HEK293 (cell line): ENCODE measurements at regions not wholly inside any gene's neighbourhood (a gene's known extent, or its start where the extent isn't known, plus 50 kb on each side); places are given as distances from the start of the nearest gene placed in this dataset.

Experiments
- CTCF ChIA-PET: fragments of 350-600 bp; formaldehyde crosslinking; extraction: SDS; loops from one replicate; lab custom pipeline; 2021; ENCODE audit warnings: antibody characterized with exemption; lab: Yijun Ruan, JAX
- POLR2A ChIA-PET: fragments of 300-600 bp; formaldehyde crosslinking; extraction: SDS; loops from one replicate; lab custom pipeline; 2020; ENCODE audit warnings: antibody characterized with exemption, inconsistent platforms; lab: Yijun Ruan, JAX
- H3K27ac ChIP-seq: fragments of 200-500 bp; sonication (Bioruptor generic); 2 replicates; pipeline ENCODE4 v1.5.1; 2014; ENCODE audit warnings: low read depth, low read length, control low read depth, inconsistent platforms; ENCODE audit errors: extremely low read depth
- H3K36me3 ChIP-seq, 2 experiments: fragments of 200-500 bp in 1 of 2; sonication (Bioruptor generic) in 1 of 2; 1 replicate in 1 of 2; 2 replicates in 1 of 2; pipeline ENCODE4 v1.5.1; 2014 to 2017; ENCODE audit warnings: inconsistent platforms in 2 of 2, low read length in 2 of 2; ENCODE audit not compliant: control insufficient read depth in 2 of 2, insufficient read depth in 1 of 2
- H3K4me1 ChIP-seq: fragments of 200-500 bp; sonication (Bioruptor generic); 2 replicates; pipeline ENCODE4 v1.5.1; 2014; ENCODE audit warnings: mild to moderate bottlenecking, low read length, inconsistent platforms; ENCODE audit not compliant: control insufficient read depth, insufficient read depth
- H3K4me3 ChIP-seq: 2 replicates; pipeline ENCODE4 v1.5.1; 2011; ENCODE audit warnings: low read depth, mild to moderate bottlenecking, control low read depth, low read length, moderate library complexity
- H3K9me3 ChIP-seq: fragments of 200-500 bp; sonication (Bioruptor generic); 2 replicates; pipeline ENCODE4 v1.5.1; 2014; ENCODE audit warnings: low read depth, low read length, inconsistent platforms; ENCODE audit not compliant: control insufficient read depth, insufficient read depth
- FEZF1 ChIP-seq: fragments of 450-650 bp; formaldehyde crosslinking; IDR thresholded peaks from 2 replicates; pipeline ENCODE4 v1.5.1; 2016; ENCODE audit warnings: missing biosample characterization, missing genetic modification characterization
- GFI1B ChIP-seq: fragments of 450-650 bp; formaldehyde crosslinking; IDR thresholded peaks from 2 replicates; pipeline ENCODE4 v1.5.1; 2016; ENCODE audit warnings: missing biosample characterization, missing genetic modification characterization
- GLI2 ChIP-seq: fragments of 450-650 bp; formaldehyde crosslinking; IDR thresholded peaks from 2 replicates; pipeline ENCODE4; 2017; ENCODE audit warnings: missing biosample characterization, missing genetic modification characterization, low read depth, borderline replicate concordance
- GLIS1 ChIP-seq: fragments of 450-650 bp; formaldehyde crosslinking; IDR thresholded peaks from 2 replicates; pipeline ENCODE4 v1.5.1; 2016; ENCODE audit warnings: missing biosample characterization, missing genetic modification characterization
- KLF1 ChIP-seq: fragments of 450-650 bp; formaldehyde crosslinking; IDR thresholded peaks from 2 replicates; pipeline ENCODE4 v1.5.1; 2016; ENCODE audit warnings: missing biosample characterization, missing genetic modification characterization
- ZBTB48 ChIP-seq: fragments of 450-650 bp; formaldehyde crosslinking; IDR thresholded peaks from 2 replicates; pipeline ENCODE4 v1.5.1; 2016; ENCODE audit warnings: missing biosample characterization, missing genetic modification characterization
- ZEB2 ChIP-seq: fragments of 450-650 bp; formaldehyde crosslinking; IDR thresholded peaks from 2 replicates; pipeline ENCODE4 v1.5.1; 2016; ENCODE audit warnings: missing biosample characterization, missing genetic modification characterization
- ZFP37 ChIP-seq: fragments of 450-650 bp; formaldehyde crosslinking; IDR thresholded peaks from 2 replicates; pipeline ENCODE4 v1.5.1; 2016; ENCODE audit warnings: missing biosample characterization, missing genetic modification characterization
- ZNF10 ChIP-seq: fragments of 450-650 bp; formaldehyde crosslinking; IDR thresholded peaks from 2 replicates; pipeline ENCODE4 v1.5.1; 2017; ENCODE audit warnings: missing biosample characterization, missing genetic modification characterization
- ZNF16 ChIP-seq: fragments of 450-650 bp; formaldehyde crosslinking; IDR thresholded peaks from 2 replicates; pipeline ENCODE4 v1.5.1; 2016; ENCODE audit warnings: low read depth, missing biosample characterization, missing genetic modification characterization
- ZNF19 ChIP-seq: fragments of 450-650 bp; formaldehyde crosslinking; IDR thresholded peaks from 2 replicates; pipeline ENCODE4; 2016; ENCODE audit warnings: missing biosample characterization, missing genetic modification characterization, low read depth
- ZNF214 ChIP-seq: fragments of 450-650 bp; formaldehyde crosslinking; IDR thresholded peaks from 2 replicates; pipeline ENCODE4 v1.5.1; 2017; ENCODE audit warnings: missing biosample characterization, mild to moderate bottlenecking, missing genetic modification characterization, borderline replicate concordance
- ZNF280D ChIP-seq: fragments of 450-650 bp; formaldehyde crosslinking; IDR thresholded peaks from 2 replicates; pipeline ENCODE4 v1.5.1; 2016; ENCODE audit warnings: missing biosample characterization, missing genetic modification characterization
- ZNF341 ChIP-seq: fragments of 450-650 bp; formaldehyde crosslinking; IDR thresholded peaks from 2 replicates; pipeline ENCODE4; 2016; ENCODE audit warnings: low read depth, missing biosample characterization, missing genetic modification characterization
- ZNF394 ChIP-seq: fragments of 450-650 bp; formaldehyde crosslinking; IDR thresholded peaks from 2 replicates; pipeline ENCODE4 v1.5.1; 2016; ENCODE audit warnings: missing biosample characterization, missing genetic modification characterization, mild to moderate bottlenecking, moderate library complexity, borderline replicate concordance
- ZNF416 ChIP-seq: fragments of 450-650 bp; formaldehyde crosslinking; IDR thresholded peaks from 2 replicates; pipeline ENCODE4 v1.5.1; 2016; ENCODE audit warnings: missing biosample characterization, missing genetic modification characterization
- ZNF548 ChIP-seq: fragments of 450-650 bp; formaldehyde crosslinking; IDR thresholded peaks from 2 replicates; pipeline ENCODE4 v1.5.1; 2016; ENCODE audit warnings: missing biosample characterization, missing genetic modification characterization
- ZNF555 ChIP-seq: fragments of 450-650 bp; formaldehyde crosslinking; conservative IDR thresholded peaks from 2 replicates; pipeline ENCODE4 v1.5.1; 2017; ENCODE audit warnings: missing biosample characterization, mild to moderate bottlenecking, missing genetic modification characterization, inconsistent platforms
- ZNF558 ChIP-seq: fragments of 450-650 bp; formaldehyde crosslinking; IDR thresholded peaks from 2 replicates; pipeline ENCODE4 v1.5.1; 2016; ENCODE audit warnings: missing biosample characterization, missing genetic modification characterization
- ZNF600 ChIP-seq: fragments of 450-650 bp; formaldehyde crosslinking; IDR thresholded peaks from 2 replicates; pipeline ENCODE4 v1.5.1; 2016; ENCODE audit warnings: missing biosample characterization, missing genetic modification characterization
- ZNF626 ChIP-seq: fragments of 450-650 bp; sonication (Bioruptor Pico); formaldehyde crosslinking; IDR thresholded peaks from 2 replicates; pipeline ENCODE4 v1.5.1; 2018; ENCODE audit warnings: missing biosample characterization, missing genetic modification characterization, inconsistent platforms
- ZNF843 ChIP-seq: fragments of 450-650 bp; formaldehyde crosslinking; IDR thresholded peaks from 2 replicates; pipeline ENCODE4 v1.5.1; 2016; ENCODE audit warnings: missing biosample characterization, missing genetic modification characterization
- ZSCAN23 ChIP-seq: fragments of 450-650 bp; formaldehyde crosslinking; IDR thresholded peaks from 2 replicates; pipeline ENCODE4 v1.5.1; 2016; ENCODE audit warnings: missing biosample characterization, missing genetic modification characterization
- TF ChIP-seq, protein P1 (sequence below): IDR thresholded peaks from 2 replicates; pipeline ENCODE4 v1.6.1; 2011; ENCODE audit warnings: mild to moderate bottlenecking, low read depth, low read length, borderline replicate concordance
- TF ChIP-seq, protein P2 (sequence below): fragments of 450-650 bp; formaldehyde crosslinking; IDR thresholded peaks from 2 replicates; pipeline ENCODE4 v1.5.1; 2016; ENCODE audit warnings: missing biosample characterization, missing genetic modification characterization, borderline replicate concordance
- TF ChIP-seq, protein P3 (sequence below): fragments of 450-650 bp; formaldehyde crosslinking; IDR thresholded peaks from 2 replicates; pipeline ENCODE4 v1.5.1; 2016; ENCODE audit warnings: missing biosample characterization, missing genetic modification characterization
- TF ChIP-seq, protein P4 (sequence below): fragments of 450-650 bp; formaldehyde crosslinking; IDR thresholded peaks from 2 replicates; pipeline ENCODE4 v1.5.1; 2016; ENCODE audit warnings: missing biosample characterization, missing genetic modification characterization, low read depth

GRCh38 chr1:193473932-193474331, 287.5 kb upstream of the B3GALT2 start:
- POLR2A ChIA-PET: no interaction called here
- CTCF ChIA-PET: no interaction called here
- no peak for TF ChIP-seq ZSCAN23 (tag by site-specific recombination)
- TF ChIP-seq ZNF600 (tag by site-specific recombination): no peak
- no peak for TF ChIP-seq ZNF416 (tag by site-specific recombination)
- no peak for TF ChIP-seq ZEB2
- TF ChIP-seq, protein P1, sequence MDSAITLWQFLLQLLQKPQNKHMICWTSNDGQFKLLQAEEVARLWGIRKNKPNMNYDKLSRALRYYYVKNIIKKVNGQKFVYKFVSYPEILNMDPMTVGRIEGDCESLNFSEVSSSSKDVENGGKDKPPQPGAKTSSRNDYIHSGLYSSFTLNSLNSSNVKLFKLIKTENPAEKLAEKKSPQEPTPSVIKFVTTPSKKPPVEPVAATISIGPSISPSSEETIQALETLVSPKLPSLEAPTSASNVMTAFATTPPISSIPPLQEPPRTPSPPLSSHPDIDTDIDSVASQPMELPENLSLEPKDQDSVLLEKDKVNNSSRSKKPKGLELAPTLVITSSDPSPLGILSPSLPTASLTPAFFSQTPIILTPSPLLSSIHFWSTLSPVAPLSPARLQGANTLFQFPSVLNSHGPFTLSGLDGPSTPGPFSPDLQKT: no peak
- TF ChIP-seq, protein P2, sequence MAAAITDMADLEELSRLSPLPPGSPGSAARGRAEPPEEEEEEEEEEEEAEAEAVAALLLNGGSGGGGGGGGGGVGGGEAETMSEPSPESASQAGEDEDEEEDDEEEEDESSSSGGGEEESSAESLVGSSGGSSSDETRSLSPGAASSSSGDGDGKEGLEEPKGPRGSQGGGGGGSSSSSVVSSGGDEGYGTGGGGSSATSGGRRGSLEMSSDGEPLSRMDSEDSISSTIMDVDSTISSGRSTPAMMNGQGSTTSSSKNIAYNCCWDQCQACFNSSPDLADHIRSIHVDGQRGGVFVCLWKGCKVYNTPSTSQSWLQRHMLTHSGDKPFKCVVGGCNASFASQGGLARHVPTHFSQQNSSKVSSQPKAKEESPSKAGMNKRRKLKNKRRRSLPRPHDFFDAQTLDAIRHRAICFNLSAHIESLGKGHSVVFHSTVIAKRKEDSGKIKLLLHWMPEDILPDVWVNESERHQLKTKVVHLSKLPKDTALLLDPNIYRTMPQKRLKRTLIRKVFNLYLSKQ (tag by site-specific recombination): no peak
- TF ChIP-seq ZNF280D (tag by site-specific recombination): no peak
- no peak for TF ChIP-seq ZNF843 (tag by site-specific recombination)
- no peak for TF ChIP-seq ZNF558 (tag by site-specific recombination)
- no peak for TF ChIP-seq GFI1B
- no peak for TF ChIP-seq KLF1
- no peak for TF ChIP-seq ZNF10 (tag by site-specific recombination)
- no peak for TF ChIP-seq GLI2 (tag by site-specific recombination)
- TF ChIP-seq, protein P3, sequence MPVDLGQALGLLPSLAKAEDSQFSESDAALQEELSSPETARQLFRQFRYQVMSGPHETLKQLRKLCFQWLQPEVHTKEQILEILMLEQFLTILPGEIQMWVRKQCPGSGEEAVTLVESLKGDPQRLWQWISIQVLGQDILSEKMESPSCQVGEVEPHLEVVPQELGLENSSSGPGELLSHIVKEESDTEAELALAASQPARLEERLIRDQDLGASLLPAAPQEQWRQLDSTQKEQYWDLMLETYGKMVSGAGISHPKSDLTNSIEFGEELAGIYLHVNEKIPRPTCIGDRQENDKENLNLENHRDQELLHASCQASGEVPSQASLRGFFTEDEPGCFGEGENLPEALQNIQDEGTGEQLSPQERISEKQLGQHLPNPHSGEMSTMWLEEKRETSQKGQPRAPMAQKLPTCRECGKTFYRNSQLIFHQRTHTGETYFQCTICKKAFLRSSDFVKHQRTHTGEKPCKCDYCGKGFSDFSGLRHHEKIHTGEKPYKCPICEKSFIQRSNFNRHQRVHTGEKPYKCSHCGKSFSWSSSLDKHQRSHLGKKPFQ (tag by site-specific recombination): no peak
- no peak for TF ChIP-seq ZNF19 (tag by site-specific recombination)
- TF ChIP-seq ZNF16 (tag by site-specific recombination): no peak
- TF ChIP-seq ZNF394 (tag by site-specific recombination): no peak
- H3K36me3 ChIP-seq: no peaks in the 10 kb centered on the region
- H3K27ac ChIP-seq: no peak overlapping the region
- no peaks in the 10 kb centered on the region for H3K4me1 ChIP-seq
- no peaks in the 10 kb centered on the region for H3K9me3 ChIP-seq
- H3K4me3 ChIP-seq: no peak overlapping the region

GRCh38 chr1:193472838-193473398, 286.5 kb upstream of the B3GALT2 start:
- H3K4me1 ChIP-seq: no peaks in the 10 kb centered on the region
- H3K4me3 ChIP-seq: no peak overlapping the region
- ChIA-PET CTCF (interaction anchor here (0.6 kb wide), 1 partner anchor 992 kb away, joined by 3 read pairs; no protein-coding TSS in a partner anchor), POLR2A (no interaction called here)
- no peaks in the 10 kb centered on the region for H3K36me3 ChIP-seq
- H3K9me3 ChIP-seq: no peaks in the 10 kb centered on the region
- no peak overlapping the region for H3K27ac ChIP-seq
- TF ChIP-seq FEZF1 (tag by site-specific recombination): no peak
- no peak for TF ChIP-seq ZNF548
- no peak for TF ChIP-seq ZNF626 (tag by site-specific recombination)
- TF ChIP-seq ZBTB48 (tag by site-specific recombination): no peak
- TF ChIP-seq, protein P4, sequence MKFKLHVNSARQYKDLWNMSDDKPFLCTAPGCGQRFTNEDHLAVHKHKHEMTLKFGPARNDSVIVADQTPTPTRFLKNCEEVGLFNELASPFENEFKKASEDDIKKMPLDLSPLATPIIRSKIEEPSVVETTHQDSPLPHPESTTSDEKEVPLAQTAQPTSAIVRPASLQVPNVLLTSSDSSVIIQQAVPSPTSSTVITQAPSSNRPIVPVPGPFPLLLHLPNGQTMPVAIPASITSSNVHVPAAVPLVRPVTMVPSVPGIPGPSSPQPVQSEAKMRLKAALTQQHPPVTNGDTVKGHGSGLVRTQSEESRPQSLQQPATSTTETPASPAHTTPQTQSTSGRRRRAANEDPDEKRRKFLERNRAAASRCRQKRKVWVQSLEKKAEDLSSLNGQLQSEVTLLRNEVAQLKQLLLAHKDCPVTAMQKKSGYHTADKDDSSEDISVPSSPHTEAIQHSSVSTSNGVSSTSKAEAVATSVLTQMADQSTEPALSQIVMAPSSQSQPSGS: no peak
- no peak for TF ChIP-seq ZNF341 (tag by site-specific recombination)
- TF ChIP-seq ZNF555 (tag by site-specific recombination): no peak
- no peak for TF ChIP-seq ZNF214 (tag by site-specific recombination)
- no peak for TF ChIP-seq ZFP37 (tag by site-specific recombination)
- no peak for TF ChIP-seq GLIS1 (tag by site-specific recombination)
